HepG2 (cell line): ENCODE measurements at regions not wholly inside any gene's neighbourhood (a gene's known extent, or its start where the extent isn't known, plus 50 kb on each side); places are given as distances from the start of the nearest gene placed in this dataset.

Source experiments
- ATAC-seq: fragments of 200-7000 bp; cut with Tn5 transposase; 3 replicates; pipeline ENCODE4 v1.9.1; 2020; ENCODE audit warnings: mild to moderate bottlenecking, moderate library complexity
- BruUV-seq: library from RNA; stranded (reverse); fragments of 400-500 nt; replicated peaks from 2 replicates; lab custom pipeline; 2021; lab: Mats Ljungman, UMichigan
- CTCF ChIA-PET: fragments of 300-600 bp; formaldehyde crosslinking; extraction: SDS; loops from one replicate; lab custom pipeline; 2021; ENCODE audit warnings: low total read pairs, inconsistent platforms, low intra/inter-chr PET ratio; lab: Yijun Ruan, JAX
- POLR2A ChIA-PET: fragments of 350-600 bp; sonication (Branson Sonifier 250); formaldehyde crosslinking; loops from one replicate; lab custom pipeline; 2020; ENCODE audit warnings: antibody characterized with exemption, inconsistent platforms; lab: Yijun Ruan, JAX
- DNase-seq: peaks from one replicate; pipeline ENCODE4 v3.0.0-alpha.2; 2015; ENCODE audit warnings: low spot score
- FAIRE-seq: peaks from 3 replicates; lab custom pipeline; 2011; peaks lifted over from hg19 to GRCh38; lab: Jason Lieb, UNC
- H2AFZ ChIP-seq: one replicate; pipeline ENCODE4 v1.6.1; 2011; ENCODE audit warnings: low read length, inconsistent platforms
- H3K27ac ChIP-seq: fragments of 300-600 bp; 3 replicates; pipeline ENCODE4 v1.8.0; 2011; ENCODE audit warnings: mixed run types, mild to moderate bottlenecking, mixed read lengths, low read length, inconsistent platforms; ENCODE audit not compliant: insufficient read depth; ENCODE audit errors: extremely low read length
- H3K27me3 ChIP-seq, 2 experiments: fragments of 200-600 bp in 1 of 2; 2 replicates in 1 of 2; 3 replicates in 1 of 2; pipeline versions ENCODE4 v1.6.0 to v1.8.0; 2011; ENCODE audit warnings: low read length in 2 of 2, mild to moderate bottlenecking in 2 of 2, moderate library complexity in 2 of 2, inconsistent platforms in 1 of 2; ENCODE audit not compliant: insufficient read depth in 2 of 2, control insufficient read depth in 1 of 2
- H3K36me3 ChIP-seq, 2 experiments: fragments of 200-600 bp in 1 of 2; replicated peaks in 1 of 2; 2 replicates in 1 of 2; 3 replicates in 1 of 2; pipeline versions ENCODE4 v1.5.1 to v1.8.0; 2011; ENCODE audit warnings: low read length in 2 of 2, inconsistent platforms in 1 of 2; ENCODE audit not compliant: insufficient read depth in 2 of 2, control insufficient read depth in 1 of 2
- H3K4me1 ChIP-seq: 2 replicates; pipeline ENCODE4 v1.5.1; 2012; ENCODE audit warnings: low read length, inconsistent platforms; ENCODE audit not compliant: insufficient read depth
- H3K4me2 ChIP-seq: 2 replicates; pipeline ENCODE4 v1.6.0; 2011; ENCODE audit warnings: low read depth, low read length, inconsistent platforms
- H3K4me3 ChIP-seq, 3 experiments: fragments of 200-600 bp in 1 of 3; sonication (generic), shearing (Covaris generic) in 1 of 3; replicated peaks in 1 of 3; 2 replicates each; pipeline ENCODE4 v1.5.1; 2011 to 2016; ENCODE audit warnings: low read length in 3 of 3, inconsistent platforms in 2 of 3, low read depth in 2 of 3, mild to moderate bottlenecking in 2 of 3, control low read depth in 1 of 3, mixed read lengths in 1 of 3; ENCODE audit not compliant: insufficient read depth in 1 of 3
- H3K79me2 ChIP-seq: one replicate; pipeline ENCODE4 v1.6.1; 2011; ENCODE audit warnings: low read length, inconsistent platforms; ENCODE audit not compliant: insufficient read depth
- H3K9ac ChIP-seq: 2 replicates; pipeline ENCODE4 v1.6.0; 2011; ENCODE audit warnings: mild to moderate bottlenecking, low read depth, low read length, inconsistent platforms; ENCODE audit not compliant: insufficient read depth
- H3K9me3 ChIP-seq: 2 replicates; pipeline ENCODE4 v1.5.1; 2012; ENCODE audit warnings: mild to moderate bottlenecking, low read length
- H4K20me1 ChIP-seq: 2 replicates; pipeline ENCODE4 v1.6.0; 2011; ENCODE audit warnings: inconsistent platforms, mild to moderate bottlenecking, low read length, moderate library complexity; ENCODE audit not compliant: insufficient read depth
- AKNA ChIP-seq: sonication (generic); formaldehyde crosslinking; IDR thresholded peaks from 2 replicates; pipeline ENCODE4 v1.4.0; 2020; ENCODE audit warnings: missing genetic modification reagents, borderline replicate concordance
- ARHGAP35 ChIP-seq: sonication (generic); formaldehyde crosslinking; IDR thresholded peaks from 2 replicates; pipeline ENCODE4 v1.9.0; 2022; ENCODE audit warnings: mild to moderate bottlenecking, inconsistent platforms, moderate library complexity, missing genetic modification reagents, borderline replicate concordance
- BRF2 ChIP-seq: sonication (generic); formaldehyde crosslinking; IDR thresholded peaks from 2 replicates; pipeline ENCODE4 v1.8.1; 2022; ENCODE audit warnings: mild to moderate bottlenecking, missing genetic modification reagents
- PCBP1 ChIP-seq: fragments of 200-400 bp; formaldehyde crosslinking; IDR thresholded peaks from 2 replicates; pipeline ENCODE4 v1.6.1; 2017; ENCODE audit warnings: mild to moderate bottlenecking, low read depth, low read length, borderline replicate concordance
- PHB2 ChIP-seq: fragments of 450-650 bp; IDR thresholded peaks from 2 replicates; pipeline ENCODE4 v1.6.1; 2018; ENCODE audit not compliant: partially characterized antibody
- PREB ChIP-seq: sonication (generic); formaldehyde crosslinking; IDR thresholded peaks from 2 replicates; pipeline ENCODE4 v1.4.0; 2020; ENCODE audit warnings: missing genetic modification reagents
- ZBTB4 ChIP-seq: sonication (generic); formaldehyde crosslinking; IDR thresholded peaks from 2 replicates; pipeline ENCODE4 v1.4.0; 2020; ENCODE audit warnings: missing genetic modification reagents, mild to moderate bottlenecking, borderline replicate concordance
- ZBTB8A ChIP-seq: sonication (generic); formaldehyde crosslinking; IDR thresholded peaks from 2 replicates; pipeline ENCODE4 v1.4.0; 2020; ENCODE audit warnings: mild to moderate bottlenecking, low read depth, missing genetic modification reagents, borderline replicate concordance
- ZNF274 ChIP-seq: sonication (generic); formaldehyde crosslinking; IDR thresholded peaks from 2 replicates; pipeline ENCODE4 v1.5.1; 2020; ENCODE audit warnings: mild to moderate bottlenecking, missing genetic modification reagents
- ZNF432 ChIP-seq: sonication (generic); formaldehyde crosslinking; IDR thresholded peaks from 2 replicates; pipeline ENCODE4 v1.5.0; 2020; ENCODE audit warnings: missing genetic modification reagents, mild to moderate bottlenecking, borderline replicate concordance
- ZNF547 ChIP-seq: sonication (generic); formaldehyde crosslinking; IDR thresholded peaks from 2 replicates; pipeline ENCODE4 v1.5.1; 2020; ENCODE audit warnings: mild to moderate bottlenecking, missing genetic modification reagents
- ZNF775 ChIP-seq: sonication (generic); formaldehyde crosslinking; IDR thresholded peaks from 2 replicates; pipeline ENCODE4 v1.4.0; 2020; ENCODE audit warnings: missing genetic modification reagents, mild to moderate bottlenecking, moderate library complexity, borderline replicate concordance
- WGBS: methylation state at CpG from one replicate; pipeline ENCODE4 v1.1.6; 2017; ENCODE audit warnings: low lambda C conversion rate; 5-methylcytosine and 5-hydroxymethylcytosine counted together
- in situ Hi-C: cut with HindIII; loops from 2 replicates; pipeline ENCODE4 v1.10.0; 2017; ENCODE audit warnings: low pct_unique_long_range_greater_than_20kb; ENCODE audit not compliant: extremely low pct_ligation_motif_present
- intact Hi-C: fragments of 100-400 bp; cut with micrococcal nuclease; formaldehyde crosslinking; loops from one replicate; pipeline ENCODE4 v1.10.0; 2022; ENCODE audit not compliant: unreplicated experiment

GRCh38 chr3:34995796-34996430, 643.4 kb upstream of the ARPP21 start (continued):
- TF ChIP-seq ZNF432 (CRISPR knock-in tag): no peak
- no peak for TF ChIP-seq ZNF274 (CRISPR knock-in tag)
- TF ChIP-seq AKNA (CRISPR knock-in tag): no peak
- TF ChIP-seq PREB (CRISPR knock-in tag): no peak
- TF ChIP-seq, all 625 proteins: peak for 0

- BruUV-seq: no TSS peak
- CTCF ChIA-PET: no interaction called here
- no peak for ATAC-seq
- TF ChIP-seq ARHGAP35 (CRISPR knock-in tag) (no peak), ZNF775 (CRISPR knock-in tag) (no peak), ZNF547 (no peak), PHB2 (no peak), BRF2 (CRISPR knock-in tag) (no peak), ZBTB8A (no peak), PCBP1 (no peak), ZBTB4 (no peak)
These were observed 640.4 kb upstream of the ARPP21 start for GRCh38 chr3:34998902-34999301.

More at GRCh38 chr3:34998902-34999301, 640.4 kb upstream of the ARPP21 start:
- intact Hi-C loops: no loop called here
- WGBS: 21% methylated on average over 2 of the region's 2 CpGs
- Histone ChIP-seq H3K4me2 (no peak overlapping the region), H3K4me1 (no peaks in the 10 kb centered on the region), H4K20me1 (no peaks in the 10 kb centered on the region), H3K9me3 (peaks cover 23% of the 10 kb centered on the region), H3K4me3 (no peak overlapping the region), H3K27ac (no peak overlapping the region), H2AFZ (no peak overlapping the region), H3K36me3 (no peaks in the 10 kb centered on the region), H3K27me3 (no peaks in the 10 kb centered on the region), H3K9ac (no peak overlapping the region), H3K79me2 (no peaks in the 10 kb centered on the region)
- no peak for DNase-seq
- no peak for FAIRE-seq
- POLR2A ChIA-PET: no interaction called here
- in situ Hi-C loops: no loop called here
